HG03280 (cell line): ENCODE measurements at regions not wholly inside any gene's neighbourhood (a gene's known extent, or its start where the extent isn't known, plus 50 kb on each side); places are given as distances from the start of the nearest gene placed in this dataset.
"Not testable (repeated sequence)": the region's sequence is repeated elsewhere in the genome, so short reads cannot be mapped to it uniquely, and the experiment has no call there.

Source experiments
- ATAC-seq: cut with Tn5 transposase; IDR thresholded peaks from one replicate; pipeline ENCODE4 v1.9.1; 2021; ENCODE audit warnings: mild to moderate bottlenecking, moderate library complexity; ENCODE audit not compliant: unreplicated experiment

GRCh38 chr4:100907465-100908454 is 389.9 kb upstream of the EMCN start:
- no peak for ATAC-seq

- no peak for ATAC-seq
Measured at GRCh38 chr4:100906973-100907372, 389.2 kb upstream of the EMCN start.

- ATAC-seq: not testable (repeated sequence)
Measured at GRCh38 chr4:100900945-100901344, 383.1 kb upstream of the EMCN start.

GRCh38 chr4:100900134-100900533 is 382.3 kb upstream of the EMCN start:
- no peak for ATAC-seq

GRCh38 chr4:100898844-100899243 is 381.0 kb upstream of the EMCN start:
- ATAC-seq: no peak

GRCh38 chr4:100895556-100896197 is 377.9 kb upstream of the EMCN start:
- peak; percentile 85 for ATAC-seq

GRCh38 chr4:100894339-100894870 is 376.6 kb upstream of the EMCN start:
- no peak for ATAC-seq

GRCh38 chr4:100891808-100892207 is 374.0 kb upstream of the EMCN start:
- ATAC-seq: no peak

- no peak for ATAC-seq
Measured at GRCh38 chr4:100889898-100890297, 372.1 kb upstream of the EMCN start.

- ATAC-seq: peak; percentile 59
Measured at GRCh38 chr4:100889401-100889800, 371.6 kb upstream of the EMCN start.

GRCh38 chr4:100882661-100883060 is 364.8 kb upstream of the EMCN start:
- no peak for ATAC-seq

- no peak for ATAC-seq
Measured at GRCh38 chr4:100881283-100881682, 363.5 kb upstream of the EMCN start.

- no peak for ATAC-seq
Measured at GRCh38 chr4:100880011-100880410, 362.2 kb upstream of the EMCN start.

- no peak for ATAC-seq
Measured at GRCh38 chr4:100879471-100879870, 361.6 kb upstream of the EMCN start.

- no peak for ATAC-seq
Measured at GRCh38 chr4:100876546-100876945, 358.7 kb upstream of the EMCN start.

- no peak for ATAC-seq
Measured at GRCh38 chr4:100875296-100876068, 357.7 kb upstream of the EMCN start.

- no peak for ATAC-seq
Measured at GRCh38 chr4:100872811-100873210, 355.0 kb upstream of the EMCN start.

GRCh38 chr4:100870940-100871772 is 353.3 kb upstream of the EMCN start:
- no peak for ATAC-seq

- ATAC-seq: no peak
Measured at GRCh38 chr4:100869276-100869675, 351.5 kb upstream of the EMCN start.

GRCh38 chr4:100868281-100868680 is 350.5 kb upstream of the EMCN start:
- not testable (repeated sequence) for ATAC-seq
